GM12878 (cell line): ENCODE measurements at regions not wholly inside any gene's neighbourhood (a gene's known extent, or its start where the extent isn't known, plus 50 kb on each side); places are given as distances from the start of the nearest gene placed in this dataset.

ENCODE experiments used
- ATAC-seq: fragments of 200-7000 bp; cut with Tn5 transposase; 3 replicates; pipeline ENCODE4 v1.9.1; 2020; ENCODE audit warnings: mild to moderate bottlenecking, moderate library complexity
- BruUV-seq: library from RNA; stranded (reverse); fragments of 400-500 nt; replicated peaks from 2 replicates; lab custom pipeline; 2021; lab: Mats Ljungman, UMichigan
- CTCF ChIA-PET: fragments of 300-600 bp; sonication (Branson Sonifier 250); formaldehyde crosslinking; extraction: SDS; loops from one replicate; lab custom pipeline; 2021; ENCODE audit warnings: inconsistent platforms; lab: Yijun Ruan, JAX
- POLR2A ChIA-PET: fragments of 350-600 bp; formaldehyde crosslinking; extraction: SDS; loops from one replicate; lab custom pipeline; 2021; ENCODE audit warnings: inconsistent platforms; lab: Charles Lee
- RAD21 ChIA-PET: fragments of 300-600 bp; sonication (Branson Sonifier 250); formaldehyde crosslinking; loops from one replicate; lab custom pipeline; 2023; ENCODE audit warnings: antibody characterized with exemption; ENCODE audit not compliant: unreplicated experiment; lab: Charles Lee
- SMC1A ChIA-PET: fragments of 300-600 bp; sonication (Branson Sonifier 250); formaldehyde crosslinking; loops from one replicate; lab custom pipeline; 2023; ENCODE audit not compliant: unreplicated experiment, uncharacterized antibody; lab: Charles Lee
- DNase-seq: peaks from one replicate; pipeline ENCODE4 v3.0.0-alpha.2; 2011; ENCODE audit warnings: low read depth, low spot score
- FAIRE-seq: peaks from 3 replicates; lab custom pipeline; 2011; peaks lifted over from hg19 to GRCh38; lab: Jason Lieb, UNC
- H2AFZ ChIP-seq: 2 replicates; pipeline ENCODE4 v1.6.0; 2011; ENCODE audit warnings: low read depth, low read length, control low read depth; ENCODE audit not compliant: control insufficient read depth
- H3K27ac ChIP-seq: 2 replicates; pipeline ENCODE4 v1.5.1; 2011; ENCODE audit warnings: control low read depth; ENCODE audit not compliant: control insufficient read depth, insufficient read depth
- H3K27me3 ChIP-seq, 2 experiments: replicated peaks in 1 of 2; 2 replicates each; pipeline versions ENCODE4 v1.6.0 to v1.6.1; 2011; ENCODE audit warnings: low read length in 1 of 2; ENCODE audit not compliant: control insufficient read depth in 2 of 2, insufficient read depth in 2 of 2
- H3K36me3 ChIP-seq, 2 experiments: 2 replicates each; pipeline ENCODE4 v1.5.1; 2011; ENCODE audit warnings: low read length in 1 of 2; ENCODE audit not compliant: control insufficient read depth in 2 of 2, insufficient read depth in 2 of 2
- H3K4me1 ChIP-seq: 2 replicates; pipeline ENCODE4 v1.6.1; 2011; ENCODE audit warnings: mild to moderate bottlenecking, low read length, moderate library complexity, mixed read lengths; ENCODE audit not compliant: control insufficient read depth, insufficient read depth
- H3K4me2 ChIP-seq: 2 replicates; pipeline ENCODE4 v1.6.0; 2011; ENCODE audit warnings: control low read depth; ENCODE audit not compliant: control insufficient read depth, insufficient read depth
- H3K4me3 ChIP-seq: fragments of 200-600 bp; sonication (generic); 2 replicates; pipeline ENCODE4 v1.5.1; 2016
- H3K79me2 ChIP-seq: 2 replicates; pipeline ENCODE4 v1.6.0; 2011; ENCODE audit warnings: low read length; ENCODE audit not compliant: control insufficient read depth, insufficient read depth
- H3K9ac ChIP-seq: 2 replicates; pipeline ENCODE4 v1.8.0; 2011; ENCODE audit warnings: low read length, control low read depth, mixed read lengths; ENCODE audit not compliant: control insufficient read depth, insufficient read depth
- H3K9me3 ChIP-seq: replicated peaks from 3 replicates; pipeline ENCODE4 v1.5.1; 2011; ENCODE audit warnings: mild to moderate bottlenecking, low read length; ENCODE audit not compliant: control insufficient read depth, insufficient read depth
- H4K20me1 ChIP-seq: 2 replicates; pipeline ENCODE4 v1.6.0; 2011; ENCODE audit not compliant: control insufficient read depth, insufficient read depth
- BCL3 ChIP-seq: IDR thresholded peaks from 2 replicates; pipeline ENCODE4 v1.6.1; 2011; ENCODE audit warnings: borderline replicate concordance, low read depth, mild to moderate bottlenecking, moderate library complexity, low read length; ENCODE audit not compliant: insufficient read depth, poor library complexity, severe bottlenecking
- GABPA ChIP-seq: IDR thresholded peaks from 2 replicates; pipeline ENCODE4 v1.6.1; 2014; ENCODE audit warnings: antibody characterized with exemption, low read depth, mild to moderate bottlenecking, inconsistent platforms
- IKZF2 ChIP-seq, 2 experiments: fragments of 450-650 bp; IDR thresholded peaks; 2 replicates each; pipeline ENCODE4 v1.6.1; 2017; ENCODE audit warnings: mild to moderate bottlenecking in 2 of 2, moderate library complexity in 2 of 2
- IRF4 ChIP-seq: IDR thresholded peaks from 2 replicates; pipeline ENCODE4 v1.6.1; 2011; ENCODE audit warnings: low read depth, low read length
- MAX ChIP-seq: IDR thresholded peaks from 2 replicates; pipeline ENCODE4 v1.6.1; 2012; ENCODE audit warnings: low read depth, low read length, improper control_type of control experiment
- PBX3 ChIP-seq: IDR thresholded peaks from 2 replicates; pipeline ENCODE4 v1.6.1; 2011; ENCODE audit warnings: mild to moderate bottlenecking, low read depth, low read length, moderate library complexity; ENCODE audit not compliant: insufficient replicate concordance
- STAT3 ChIP-seq: IDR thresholded peaks from 2 replicates; pipeline ENCODE4 v1.6.1; 2011; ENCODE audit warnings: low read depth, low read length, improper control_type of control experiment
- ZBED1 ChIP-seq: IDR thresholded peaks from 2 replicates; pipeline ENCODE4 v1.6.1; 2016; ENCODE audit warnings: borderline replicate concordance
- ZNF622 ChIP-seq: fragments of 450-650 bp; IDR thresholded peaks from 2 replicates; pipeline ENCODE4 v1.6.1; 2017; ENCODE audit warnings: mild to moderate bottlenecking, inconsistent platforms
- WGBS: methylation state at CpG from one replicate; pipeline ENCODE4 v1.1.6; 2016; ENCODE audit warnings: low lambda C conversion rate; ENCODE audit not compliant: insufficient replicate concordance, insufficient coverage; ENCODE audit errors: missing lambda C conversion rate; 5-methylcytosine and 5-hydroxymethylcytosine counted together
- in situ Hi-C: fragments of 300-500 bp; cut with MboI; formaldehyde crosslinking; loops from 9 replicates; pipeline ENCODE4 v1.14.3; 2018; ENCODE audit warnings: mixed read lengths
- intact Hi-C: fragments of 100-400 bp; cut with micrococcal nuclease; formaldehyde crosslinking; loops from one replicate; pipeline ENCODE4 v1.14.2; 2022; ENCODE audit not compliant: unreplicated experiment

GRCh38 chr20:24829649-24830370 lies 119.3 kb upstream of the CST7 start:
- in situ Hi-C loops (no loop called here), intact Hi-C loops (no loop called here)
- SMC1A ChIA-PET = no interaction called here
- Histone ChIP-seq H2AFZ (no peak overlapping the region), H3K27ac (no peak overlapping the region), H3K4me1 (no peaks in the 10 kb centered on the region), H3K9ac (no peak overlapping the region), H3K4me2 (no peak overlapping the region), H4K20me1 (no peaks in the 10 kb centered on the region), H3K9me3 (no peaks in the 10 kb centered on the region; the same call in 2 of the 3 replicates), H3K4me3 (no peak overlapping the region), H3K36me3 (no peaks in the 10 kb centered on the region), H3K27me3 (no peaks in the 10 kb centered on the region; a peak in 1 of 4 replicates), H3K79me2 (no peaks in the 10 kb centered on the region)
- POLR2A ChIA-PET = no interaction called here
- ATAC-seq = no peak
- CTCF ChIA-PET = no interaction called here
- 57% methylated on average over 5 of the region's 5 CpGs for WGBS
- DNase-seq = no peak
- RAD21 ChIA-PET = no interaction called here
- FAIRE-seq = no peak
- no TSS peak for BruUV-seq
- TF ChIP-seq BCL3 (no peak), STAT3 (no peak), IKZF2 (IDR thresholded peaks at IDR 0.05) (no peak), MAX (no peak), ZNF622 (no peak), PBX3 (no peak), IRF4 (no peak), GABPA (no peak), ZBED1 (no peak)
